GM21447 (cell line): ENCODE measurements at regions not wholly inside any gene's neighbourhood (a gene's known extent, or its start where the extent isn't known, plus 50 kb on each side); places are given as distances from the start of the nearest gene placed in this dataset.

ENCODE experiments used
- ATAC-seq: cut with Tn5 transposase; IDR thresholded peaks from one replicate; pipeline ENCODE4 v1.9.1; 2021; ENCODE audit not compliant: unreplicated experiment

DNA sequence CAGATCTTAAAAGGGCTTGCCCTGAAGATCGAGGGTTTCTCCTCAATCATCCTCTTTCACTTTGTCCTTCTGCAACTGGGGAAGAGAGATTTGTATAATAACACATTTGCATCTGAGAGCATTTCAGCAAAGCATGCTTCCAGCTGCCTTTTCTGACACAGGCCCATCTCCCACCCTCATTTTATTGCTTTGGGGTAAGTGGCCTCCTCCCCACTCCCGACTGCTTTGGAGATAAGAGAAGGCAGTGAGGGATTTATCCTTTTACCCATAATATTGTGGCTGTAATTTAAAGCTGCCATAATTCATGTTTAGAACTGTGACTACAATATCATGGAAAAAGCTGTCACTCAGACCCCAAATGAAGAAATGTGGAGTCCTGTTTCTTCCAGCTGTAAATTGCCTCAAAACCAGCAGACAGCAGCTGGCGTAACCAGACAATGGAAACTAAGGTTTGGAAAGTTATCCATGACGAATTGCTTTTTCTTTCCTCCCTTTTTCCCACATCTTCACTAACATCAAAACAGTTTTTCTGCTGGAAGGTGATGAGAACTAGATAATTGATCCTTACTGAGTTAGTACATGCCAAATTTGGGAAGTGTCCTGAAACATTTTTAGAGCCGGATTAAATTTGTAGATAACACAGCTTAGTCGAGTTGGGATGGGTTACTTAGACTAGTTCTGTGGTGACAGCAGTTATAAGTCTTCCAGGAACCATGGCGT lies 104.2 kb upstream of the PFN2 start:
- ATAC-seq, result peak; percentile 47

DNA sequence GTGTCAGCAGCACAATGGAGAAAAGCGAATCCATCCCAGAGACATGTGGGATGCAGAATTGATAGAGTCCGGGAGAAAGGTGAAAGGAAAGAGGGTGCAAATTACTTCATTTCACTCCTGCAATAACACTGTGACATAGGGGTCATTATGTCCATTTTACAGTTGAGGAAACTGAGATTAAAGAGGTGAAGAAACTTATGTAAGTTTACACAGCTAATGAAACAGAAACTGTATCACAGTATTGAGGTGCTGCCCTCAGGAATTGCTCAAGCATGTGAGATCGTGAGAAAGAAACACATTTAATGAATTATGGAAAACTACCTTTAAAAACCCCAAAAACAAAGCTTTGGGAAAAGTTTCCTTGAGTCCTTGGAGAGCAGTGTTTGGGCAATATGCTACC lies 103.6 kb upstream of the PFN2 start:
- peak; percentile 72 for ATAC-seq

DNA sequence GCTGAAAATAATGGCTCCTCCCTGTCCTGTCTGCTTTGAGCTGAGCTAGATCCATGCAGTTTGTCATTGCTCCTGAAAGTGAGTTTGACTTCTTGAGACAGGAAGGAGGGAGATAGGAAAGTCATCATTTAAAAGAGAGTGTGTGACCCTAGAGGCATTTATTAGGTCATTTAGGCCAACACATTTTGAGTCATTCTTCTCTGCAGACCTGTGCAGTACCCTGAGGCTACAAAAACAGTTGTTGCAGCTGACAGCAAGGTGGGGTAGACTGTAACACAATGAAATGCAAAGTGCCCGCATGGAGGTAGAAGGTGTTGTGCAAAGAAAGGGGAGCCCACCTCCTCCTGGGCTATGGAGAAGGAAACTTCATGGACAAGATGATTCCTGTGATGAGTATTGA lies 102.8 kb upstream of the PFN2 start:
- ATAC-seq, result no peak

GRCh38 chr3:150073031-150073430 lies 102.3 kb upstream of the PFN2 start:
- no peak for ATAC-seq

DNA sequence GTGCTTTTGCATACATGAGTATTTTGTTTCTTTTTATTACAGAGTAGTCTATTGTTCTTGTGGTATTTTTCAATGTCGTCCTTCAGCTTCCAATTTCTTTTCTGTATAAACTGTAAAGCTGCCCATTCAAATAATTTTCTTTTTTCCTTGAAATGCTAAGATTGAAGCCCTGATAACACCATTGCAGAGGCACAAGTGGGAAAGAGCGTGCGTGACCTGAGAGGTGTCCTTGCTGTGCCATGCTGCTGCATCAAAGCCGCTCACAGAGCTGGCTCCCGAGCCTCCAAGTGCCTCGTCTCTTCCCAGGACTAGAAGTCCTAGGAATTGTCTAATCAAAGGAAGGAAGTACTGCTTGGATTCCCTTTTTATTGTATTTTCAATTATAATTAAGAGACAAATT lies 101.9 kb upstream of the PFN2 start:
- ATAC-seq, result no peak

GRCh38 chr3:150070271-150070670 lies 99.6 kb upstream of the PFN2 start:
- ATAC-seq, result no peak

DNA sequence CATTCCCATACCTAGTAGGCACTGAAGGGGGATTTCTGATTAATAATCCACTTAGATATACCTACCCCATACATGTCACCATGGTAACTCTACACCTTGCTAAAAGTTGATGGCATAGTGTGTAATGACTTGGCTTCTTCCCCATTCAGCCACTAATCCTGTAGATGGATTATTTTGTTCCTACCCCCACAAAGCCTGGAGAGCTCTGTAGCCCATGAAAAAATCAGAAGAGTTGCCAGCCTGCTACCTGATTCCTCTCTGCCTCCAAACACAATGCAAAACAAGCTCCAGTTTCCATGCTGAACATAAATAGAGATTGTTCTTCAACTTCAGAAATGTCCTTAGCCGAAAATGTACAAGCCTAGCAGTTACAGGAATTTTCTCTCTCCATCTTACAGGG lies 98.9 kb upstream of the PFN2 start:
- no peak for ATAC-seq

DNA sequence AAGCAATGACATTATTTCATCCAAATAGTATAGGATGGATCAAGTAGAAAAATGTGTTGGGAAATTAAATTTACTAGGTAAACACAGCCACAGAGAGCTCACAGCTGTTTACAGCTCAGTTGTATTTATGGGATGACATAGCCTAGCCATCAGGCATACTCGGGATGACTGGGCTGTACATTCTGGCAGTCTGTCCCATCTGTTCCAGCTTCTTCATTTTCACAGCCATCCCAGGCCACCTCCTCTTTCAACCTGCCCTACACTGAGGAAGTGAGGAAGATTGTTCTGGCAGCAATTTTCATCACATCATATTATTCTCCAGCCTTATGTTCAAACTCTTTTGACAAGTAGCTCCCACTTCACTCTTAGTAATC lies 98.4 kb upstream of the PFN2 start:
- no peak for ATAC-seq

- ATAC-seq, result no peak
Measured at GRCh38 chr3:150068440-150069153, 97.9 kb upstream of the PFN2 start.

GRCh38 chr3:150067561-150067960 lies 96.9 kb upstream of the PFN2 start:
- ATAC-seq, result no peak

GRCh38 chr3:150064971-150065370 lies 94.3 kb upstream of the PFN2 start:
- ATAC-seq, result no peak

DNA sequence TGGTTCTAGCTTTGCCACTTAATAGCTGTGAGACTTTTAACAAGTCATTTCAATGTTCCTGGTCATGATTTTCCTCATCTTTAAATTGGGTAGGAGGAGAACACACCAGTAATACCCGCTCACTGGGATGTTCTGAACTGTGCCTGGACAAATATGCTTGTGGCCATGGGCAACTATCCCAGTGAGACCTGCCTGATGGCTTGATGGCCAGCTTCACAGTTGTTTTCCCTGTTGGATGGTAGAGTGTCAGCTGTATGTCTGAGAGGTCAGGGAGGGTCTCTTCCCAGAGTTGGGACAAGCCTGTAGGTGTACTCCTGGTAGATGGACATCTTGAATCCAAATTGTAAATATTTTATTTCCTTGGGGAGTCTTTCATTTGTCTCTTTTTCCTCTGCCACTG lies 92.5 kb upstream of the PFN2 start:
- no peak for ATAC-seq

DNA sequence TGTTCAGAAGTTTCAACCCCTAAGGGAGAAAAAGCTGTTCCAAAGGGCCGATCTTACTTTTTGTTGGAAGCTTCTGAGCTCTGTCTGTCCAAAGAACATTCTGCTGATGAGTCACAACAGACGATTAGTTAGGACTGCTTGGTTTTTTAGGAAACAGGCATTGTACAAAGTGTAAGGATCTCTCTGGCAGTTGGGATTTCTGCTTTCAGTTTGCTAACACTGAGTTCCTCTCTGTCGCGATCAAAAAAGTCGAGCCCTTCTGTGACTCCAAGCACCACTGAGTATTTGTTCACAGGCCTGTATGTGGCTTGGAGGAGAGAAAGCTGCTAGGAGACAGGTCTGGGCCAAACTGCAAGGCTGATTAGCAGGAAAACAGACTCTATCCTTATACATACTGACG lies 91.8 kb upstream of the PFN2 start:
- ATAC-seq, result no peak

DNA sequence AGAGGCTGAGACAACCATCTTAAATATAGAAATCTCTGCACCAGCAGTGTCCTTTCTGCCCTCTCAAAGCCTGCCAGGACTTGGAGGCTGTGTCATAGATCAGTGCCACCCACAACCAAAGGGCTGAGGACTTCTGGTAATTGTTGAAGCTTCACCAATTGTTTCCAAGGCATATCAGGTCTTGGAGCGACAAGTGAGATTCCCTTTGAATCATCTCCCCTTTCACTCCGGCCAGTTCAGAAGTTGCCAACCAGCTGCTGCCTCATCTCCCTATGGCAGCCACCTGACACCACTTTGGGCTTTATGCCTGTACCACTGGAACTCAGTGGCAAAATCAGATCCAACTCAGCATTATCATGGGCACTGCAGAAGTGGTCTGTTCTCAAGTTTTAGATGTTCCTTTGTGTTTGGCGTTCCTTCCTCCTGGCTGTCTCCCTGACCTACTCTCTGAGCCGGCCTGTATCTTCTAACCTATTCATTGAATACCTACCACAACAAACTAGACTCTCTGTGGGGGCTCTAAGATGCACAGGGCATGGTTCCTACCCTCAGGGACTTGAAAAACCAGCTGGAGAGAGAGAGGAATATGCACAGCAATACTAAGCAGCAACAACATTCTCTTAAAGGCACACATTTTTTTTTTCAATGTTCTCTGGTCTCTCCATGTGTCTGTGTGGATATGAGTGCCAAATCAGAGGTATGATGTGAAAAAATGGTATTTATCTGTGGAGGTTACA lies 90.8 kb upstream of the PFN2 start:
- ATAC-seq, result no peak

DNA sequence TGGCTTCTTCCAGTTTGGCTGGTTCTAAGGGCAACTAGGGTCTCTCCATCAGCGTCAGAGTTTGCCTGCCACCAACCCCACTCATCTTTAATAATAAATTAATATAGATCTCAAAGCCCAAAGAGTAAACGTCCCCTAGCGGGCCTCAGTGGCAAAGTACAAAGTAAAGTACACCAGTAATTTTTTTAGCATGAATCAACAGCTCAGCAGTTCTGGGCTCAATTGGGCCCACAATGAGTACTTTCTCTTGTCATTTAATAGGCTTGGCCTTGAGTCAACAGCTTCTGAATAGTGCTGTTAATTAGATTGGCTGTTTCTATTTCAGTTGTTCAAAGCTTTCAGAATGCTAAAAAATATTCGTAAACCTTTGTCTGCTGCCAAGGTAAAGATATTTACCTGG lies 89.0 kb upstream of the PFN2 start:
- no peak for ATAC-seq

- ATAC-seq, result no peak
Measured at GRCh38 chr3:150059241-150059640, 88.5 kb upstream of the PFN2 start.

DNA sequence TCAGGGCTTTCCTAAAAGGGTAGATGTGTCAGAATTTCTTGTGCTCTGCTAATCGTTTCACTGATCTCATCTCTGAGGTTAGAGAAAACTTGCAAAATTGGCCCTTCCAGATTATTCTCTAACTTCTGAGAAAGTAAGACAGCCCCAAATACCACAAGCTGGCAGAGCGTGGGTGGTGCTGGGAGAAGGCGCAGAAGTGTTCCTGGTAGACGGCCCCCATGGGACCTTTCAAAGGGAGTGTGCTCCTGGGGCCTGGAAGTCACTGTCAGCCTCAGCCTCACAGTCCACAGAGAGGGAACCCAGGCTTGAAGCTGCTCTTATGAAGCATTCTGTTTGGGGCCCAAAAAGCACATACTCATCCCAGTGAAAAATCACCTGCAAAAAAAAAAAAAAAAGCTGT lies 86.5 kb upstream of the PFN2 start:
- ATAC-seq, result no peak

DNA sequence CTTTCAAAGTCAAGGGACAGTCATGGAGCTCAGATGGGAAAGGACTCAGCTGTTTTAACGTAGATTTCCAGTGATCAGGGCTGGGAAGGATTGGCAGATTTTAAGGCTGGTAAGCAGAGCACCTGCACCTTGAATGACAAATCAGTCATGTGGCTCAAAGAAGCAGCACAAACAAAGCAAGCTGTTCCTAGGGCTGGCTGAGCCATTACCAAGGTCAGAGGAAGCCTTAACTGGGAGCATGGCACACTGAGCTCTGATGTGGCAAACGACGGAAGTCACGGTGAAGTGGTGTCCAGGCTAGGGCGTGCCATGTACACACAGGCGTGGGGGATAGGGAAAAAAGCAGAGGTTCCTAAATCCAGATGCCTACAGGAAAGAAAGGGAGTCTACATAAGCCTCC lies 84.6 kb upstream of the PFN2 start:
- ATAC-seq, result no peak

- no peak for ATAC-seq
Measured at GRCh38 chr3:150054635-150055034, 83.9 kb upstream of the PFN2 start.

DNA sequence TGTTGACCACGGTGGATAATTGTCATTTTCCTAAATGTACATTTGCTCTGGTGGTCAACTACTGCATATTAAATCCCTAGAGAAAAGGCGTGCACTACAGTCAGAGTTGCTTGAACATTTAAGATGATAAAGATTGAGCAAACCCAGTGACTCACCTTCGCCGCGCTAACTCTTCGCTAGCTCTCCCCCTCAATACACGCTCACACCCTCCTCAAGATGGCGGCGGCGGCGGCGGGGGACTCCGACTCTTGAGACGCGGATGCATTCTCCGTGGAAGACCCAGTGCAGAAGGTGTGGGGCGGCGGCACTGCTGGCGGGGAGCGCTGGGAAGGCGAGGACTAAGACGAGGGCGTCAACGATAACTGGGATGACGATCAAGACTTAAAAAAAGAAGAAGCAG lies 79.8 kb upstream of the PFN2 start:
- no peak for ATAC-seq

DNA sequence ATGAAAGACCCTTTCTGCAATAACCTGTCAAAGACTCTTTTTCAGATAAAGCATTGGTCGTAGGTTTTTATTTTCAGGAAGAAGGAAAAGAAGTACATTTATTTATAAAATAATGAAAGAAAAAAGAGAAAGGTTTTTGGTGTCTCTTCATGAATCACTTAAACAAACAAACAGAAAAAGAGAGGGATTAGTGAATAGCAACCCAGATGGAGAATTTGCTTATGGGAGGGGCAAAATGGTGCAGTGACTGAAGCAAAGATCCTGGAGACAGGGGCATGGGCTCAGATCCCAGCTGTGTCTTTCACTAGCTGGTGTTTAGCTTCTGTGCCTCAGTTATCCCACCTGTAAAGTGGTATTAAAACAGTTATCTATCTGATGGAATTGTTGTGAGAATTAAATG lies 78.6 kb upstream of the PFN2 start:
- no peak for ATAC-seq

GRCh38 chr3:150041877-150042276 lies 71.2 kb upstream of the PFN2 start:
- ATAC-seq, result no peak
